ENCODE measurements at regions not wholly inside any gene's neighbourhood (a gene's known extent, or its start where the extent isn't known, plus 50 kb on each side); places are given as distances from the start of the nearest gene placed in this dataset.

DNA sequence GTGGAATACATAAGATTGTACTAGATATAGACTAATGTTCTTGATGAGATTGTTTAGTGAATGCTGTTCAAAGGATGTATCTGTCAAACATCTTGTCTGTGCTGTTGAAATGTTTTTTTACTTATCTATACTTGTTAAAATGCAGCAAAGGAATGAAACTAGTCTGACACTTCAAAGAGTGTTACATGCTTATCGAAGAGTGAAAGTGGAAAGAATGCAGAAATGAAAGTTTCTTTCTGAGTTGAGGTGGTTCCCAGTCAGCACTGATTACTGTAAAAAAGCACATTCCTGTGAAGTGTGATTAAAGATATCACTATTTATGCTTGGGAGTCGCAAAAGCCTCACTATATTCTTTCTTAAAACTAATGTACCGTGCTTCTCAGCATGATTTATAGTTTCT lies 1225.2 kb downstream of the NCAM2 start:
- H3K36me3 ChIP-seq (ENCODE audit: control insufficient read depth in 2 of 4, insufficient read depth in 4 of 4, low read length in 3 of 4), result no peaks in the 10 kb centered on the region
- H2BK5ac ChIP-seq (ENCODE audit: low read depth, low read length), result no peak overlapping the region
- H3K27ac ChIP-seq (ENCODE audit: low read depth, low read length), result no peak overlapping the region
- no peak overlapping the region for H2AK5ac ChIP-seq (ENCODE audit: low read depth, low read length)
- no peak overlapping the region for H2BK120ac ChIP-seq (replicated peaks; ENCODE audit: low read depth, low read length)
- no peaks in the 10 kb centered on the region for H3K4me1 ChIP-seq (replicated peaks in 1 of 4; ENCODE audit: control insufficient read depth in 3 of 4, insufficient read depth in 4 of 4, low read length in 3 of 4)
- no peak overlapping the region for H3K4me2 ChIP-seq (ENCODE audit: insufficient read depth in 1 of 2, low read depth in 2 of 2, low read length in 2 of 2)
- FAIRE-seq (no peak), DNase-seq (ENCODE audit: low read depth in 1 of 2, low spot score in 2 of 2) (no peak)
- H4K20me1 ChIP-seq (replicated peaks in 1 of 2; ENCODE audit: control insufficient read depth in 1 of 2, insufficient read depth in 2 of 2, low read length in 2 of 2), result no peaks in the 10 kb centered on the region
- H3K23me2 ChIP-seq (ENCODE audit: low read depth, low read length), result no peaks in the 10 kb centered on the region
- no peak overlapping the region for H2BK20ac ChIP-seq (ENCODE audit: low read length)
- no peak overlapping the region for H3K4me3 ChIP-seq (ENCODE audit: extremely low read depth in 1 of 4, insufficient read depth in 2 of 4, low read depth in 3 of 4, low read length in 4 of 4)
- H3K23ac ChIP-seq (ENCODE audit: insufficient read length), result no peak overlapping the region
- no peaks in the 10 kb centered on the region for H3K79me2 ChIP-seq (ENCODE audit: control insufficient read depth in 1 of 2, insufficient read depth in 2 of 2, low read length in 2 of 2)
- H2BK15ac ChIP-seq (ENCODE audit: low read length), result no peak overlapping the region
- no peaks in the 10 kb centered on the region for H3K9me3 ChIP-seq (ENCODE audit: insufficient read depth in 2 of 2, low read depth in 1 of 2, low read length in 1 of 2)
- ChIA-PET POLR2A (ENCODE audit: partially characterized antibody) (no interaction called here), CTCF (ENCODE audit: partially characterized antibody) (no interaction called here)
- no peak overlapping the region for H4K91ac ChIP-seq (replicated peaks; ENCODE audit: insufficient read length, low read length)
- H3K56ac ChIP-seq (replicated peaks; ENCODE audit: insufficient read length, low read depth, low read length), result no peak overlapping the region
- H2AFZ ChIP-seq (ENCODE audit: low read length), result peak overlapping the region; percentile 33
- H4K5ac ChIP-seq (ENCODE audit: insufficient read length, low read depth, low read length), result no peak overlapping the region
- no peak for TF ChIP-seq HDAC2 (IDR thresholded peaks at IDR 0.05; ENCODE audit: borderline replicate concordance in 1 of 2, low read depth in 2 of 2, low read length in 2 of 2)
- no peak for TF ChIP-seq RAD21 (IDR thresholded peaks at IDR 0.05 in 1 of 2, conservative IDR thresholded peaks at IDR 0.05 in 1 of 2; ENCODE audit: low read depth in 2 of 2, low read length in 2 of 2)
- no peak for TF ChIP-seq JUND (IDR thresholded peaks at IDR 0.05; ENCODE audit: low read length)
- TF ChIP-seq JUN (IDR thresholded peaks at IDR 0.05; ENCODE audit: low read depth, low read length), result no peak
- TF ChIP-seq CTBP2 (IDR thresholded peaks at IDR 0.05; ENCODE audit: borderline replicate concordance, insufficient read depth, insufficient read length, low read length), result no peak
- H3K18ac ChIP-seq (ENCODE audit: extremely low read depth, low read length), result no peak overlapping the region
- 94% methylated on average over 3 of the region's 3 CpGs; no CpG with 5 or more reads in 1 of the 2 experiments for WGBS, 2 experiments (ENCODE audit: extremely low coverage in 1 of 2, insufficient coverage in 1 of 2, insufficient read length in 1 of 2, insufficient replicate concordance in 2 of 2, low coverage in 1 of 2, low lambda C conversion rate in 2 of 2, missing lambda C conversion rate in 1 of 2)
- no peak overlapping the region for H3K4ac ChIP-seq (replicated peaks; ENCODE audit: insufficient read length, low read depth, low read length)
- H3K9ac ChIP-seq (replicated peaks in 1 of 4; ENCODE audit: extremely low read depth in 1 of 4, low read depth in 3 of 4, low read length in 3 of 4), result no peak overlapping the region
- H3K27me3 ChIP-seq (replicated peaks in 1 of 4; ENCODE audit: control insufficient read depth in 3 of 4, extremely low read depth in 1 of 4, insufficient read depth in 3 of 4, low read length in 3 of 4), result no peaks in the 10 kb centered on the region
- no peak overlapping the region for H3K14ac ChIP-seq (ENCODE audit: insufficient read length)
- no peak overlapping the region for H2BK12ac ChIP-seq (ENCODE audit: low read depth, low read length)
- no peak overlapping the region for H4K8ac ChIP-seq (ENCODE audit: extremely low read depth, insufficient read depth, low read length)
- H3K79me1 ChIP-seq (ENCODE audit: low read depth, low read length), result no peaks in the 10 kb centered on the region

Measured in H1 (cell line).